ENCODE measurements at regions not wholly inside any gene's neighbourhood (a gene's known extent, or its start where the extent isn't known, plus 50 kb on each side); places are given as distances from the start of the nearest gene placed in this dataset.

DNA sequence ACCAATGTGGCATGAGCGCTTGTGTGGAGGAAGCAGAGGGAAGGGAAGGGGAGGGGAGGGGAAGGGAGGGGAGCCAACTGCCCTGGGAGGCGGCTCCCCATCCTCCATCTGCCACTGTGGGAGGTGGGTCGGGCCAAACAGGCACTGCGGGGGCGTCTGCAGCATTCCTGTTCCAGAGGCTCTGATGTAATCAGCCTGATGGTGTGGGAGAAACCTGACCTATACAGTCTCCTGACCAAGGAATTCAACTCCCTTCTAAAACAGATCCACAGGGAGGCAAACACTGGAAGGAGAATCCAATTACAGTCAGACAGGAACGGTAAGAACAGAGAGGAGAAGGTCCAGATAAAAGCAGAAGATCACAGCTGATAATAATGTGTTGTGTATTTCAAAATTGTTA is 88.8 kb downstream of the CD8B2 start:
- Mint-ChIP-seq H3K4me1 (peaks cover 4% of the 10 kb centered on the region), H3K36me3 (no peaks in the 10 kb centered on the region), H3K27me3 (ENCODE audit: low read depth in 3 of 3) (peaks cover 10 to 22% (median 19%) of the 10 kb centered on the region in 3 donors), H3K27ac (no peak overlapping the region), H3K4me3 (peak overlapping the region in 1 of 2 donors; percentile 18), H3K9me3 (no peaks in the 10 kb centered on the region)
- WGBS (ENCODE audit: insufficient coverage): 100% methylated on average over 2 of the region's 6 CpGs
- H3K4me1 ChIP-seq (ENCODE audit: control insufficient read depth in 1 of 2, insufficient read depth in 2 of 2, low read length in 2 of 2): no peaks in the 10 kb centered on the region
- H3K79me2 ChIP-seq (ENCODE audit: insufficient read depth, low read length): no peaks in the 10 kb centered on the region
- TF ChIP-seq, protein P1, sequence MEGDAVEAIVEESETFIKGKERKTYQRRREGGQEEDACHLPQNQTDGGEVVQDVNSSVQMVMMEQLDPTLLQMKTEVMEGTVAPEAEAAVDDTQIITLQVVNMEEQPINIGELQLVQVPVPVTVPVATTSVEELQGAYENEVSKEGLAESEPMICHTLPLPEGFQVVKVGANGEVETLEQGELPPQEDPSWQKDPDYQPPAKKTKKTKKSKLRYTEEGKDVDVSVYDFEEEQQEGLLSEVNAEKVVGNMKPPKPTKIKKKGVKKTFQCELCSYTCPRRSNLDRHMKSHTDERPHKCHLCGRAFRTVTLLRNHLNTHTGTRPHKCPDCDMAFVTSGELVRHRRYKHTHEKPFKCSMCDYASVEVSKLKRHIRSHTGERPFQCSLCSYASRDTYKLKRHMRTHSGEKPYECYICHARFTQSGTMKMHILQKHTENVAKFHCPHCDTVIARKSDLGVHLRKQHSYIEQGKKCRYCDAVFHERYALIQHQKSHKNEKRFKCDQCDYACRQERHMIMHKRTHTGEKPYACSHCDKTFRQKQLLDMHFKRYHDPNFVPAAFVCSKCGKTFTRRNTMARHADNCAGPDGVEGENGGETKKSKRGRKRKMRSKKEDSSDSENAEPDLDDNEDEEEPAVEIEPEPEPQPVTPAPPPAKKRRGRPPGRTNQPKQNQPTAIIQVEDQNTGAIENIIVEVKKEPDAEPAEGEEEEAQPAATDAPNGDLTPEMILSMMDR (IDR thresholded peaks at IDR 0.05): no peak
- no peak overlapping the region for H3K27ac ChIP-seq (ENCODE audit: low read depth in 1 of 2, low read length in 2 of 2)
- H3K36me3 ChIP-seq (replicated peaks in 1 of 2; ENCODE audit: control insufficient read depth in 1 of 2, insufficient read depth in 2 of 2, low read length in 2 of 2): no peaks in the 10 kb centered on the region
- intact Hi-C loops (cut with micrococcal nuclease): no loop called here
- peaks cover 0 to 4% of the 10 kb centered on the region in 2 donors for H3K27me3 ChIP-seq (ENCODE audit: control insufficient read depth in 2 of 2, insufficient read depth in 2 of 2, low read length in 2 of 2)
- H3K4me2 ChIP-seq (replicated peaks; ENCODE audit: extremely low read depth, low read length, poor library complexity, severe bottlenecking): no peak overlapping the region
- no peak overlapping the region for H2AFZ ChIP-seq (ENCODE audit: insufficient read depth, low read depth, low read length, poor library complexity, severe bottlenecking)
- H3K4me3 ChIP-seq (replicated peaks in 1 of 3; ENCODE audit: low read depth in 2 of 3, low read length in 3 of 3): no peak overlapping the region
- DNase-seq: no peak
- H4K20me1 ChIP-seq (ENCODE audit: insufficient read depth, low read length): no peaks in the 10 kb centered on the region
- no peak overlapping the region for H3K9ac ChIP-seq (ENCODE audit: insufficient read depth, low read length, poor library complexity, severe bottlenecking)
- no peaks in the 10 kb centered on the region for H3K9me3 ChIP-seq (replicated peaks in 1 of 2; ENCODE audit: control insufficient read depth in 1 of 2, insufficient read depth in 1 of 2, low read length in 2 of 2)

DNA sequence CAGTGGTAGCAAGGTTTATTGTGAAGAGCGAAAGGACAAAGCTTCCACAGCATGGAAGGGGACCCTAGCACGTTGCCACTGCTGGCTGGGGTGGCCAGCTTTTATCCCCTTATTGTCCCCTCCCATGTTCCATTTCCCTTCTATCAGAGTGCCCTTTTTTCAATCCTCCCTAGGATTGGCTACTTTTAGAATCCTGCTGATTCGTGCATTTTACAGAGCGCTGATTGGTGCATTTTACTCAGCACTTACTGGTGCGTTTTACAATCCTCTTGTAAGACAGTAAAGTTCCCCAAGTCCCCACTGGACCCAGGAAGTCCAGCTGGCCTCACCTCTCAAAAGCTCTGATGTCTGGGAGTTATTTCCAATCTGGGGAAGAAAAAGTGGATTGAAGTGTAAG is 90.1 kb downstream of the CD8B2 start:
- H3K9me3 ChIP-seq (replicated peaks in 1 of 2; ENCODE audit: control insufficient read depth in 1 of 2, insufficient read depth in 1 of 2, low read length in 2 of 2): no peaks in the 10 kb centered on the region
- Mint-ChIP-seq H3K4me3 (no peak overlapping the region), H3K4me1 (peaks cover 14% of the 10 kb centered on the region), H3K27ac (peak overlapping the region in 1 of 7 donors; percentile 28), H3K9me3 (no peaks in the 10 kb centered on the region), H3K27me3 (ENCODE audit: low read depth in 3 of 3) (peaks cover 15 to 28% (median 26%) of the 10 kb centered on the region in 3 donors), H3K36me3 (no peaks in the 10 kb centered on the region)
- peaks cover 5 to 8% of the 10 kb centered on the region in 2 donors for H3K4me1 ChIP-seq (ENCODE audit: control insufficient read depth in 1 of 2, insufficient read depth in 2 of 2, low read length in 2 of 2)
- intact Hi-C loops (cut with micrococcal nuclease): no loop called here
- 100% methylated on average over 3 of the region's 5 CpGs for WGBS (ENCODE audit: insufficient coverage)
- H3K4me2 ChIP-seq (replicated peaks; ENCODE audit: extremely low read depth, low read length, poor library complexity, severe bottlenecking): no peak overlapping the region
- H3K4me3 ChIP-seq (replicated peaks in 1 of 3; ENCODE audit: low read depth in 2 of 3, low read length in 3 of 3): no peak overlapping the region
- H3K27ac ChIP-seq (ENCODE audit: low read depth in 1 of 2, low read length in 2 of 2): no peak overlapping the region
- DNase-seq: no peak
- H4K20me1 ChIP-seq (ENCODE audit: insufficient read depth, low read length): no peaks in the 10 kb centered on the region
- no peaks in the 10 kb centered on the region for H3K36me3 ChIP-seq (replicated peaks in 1 of 2; ENCODE audit: control insufficient read depth in 1 of 2, insufficient read depth in 2 of 2, low read length in 2 of 2)
- no peaks in the 10 kb centered on the region for H3K79me2 ChIP-seq (ENCODE audit: insufficient read depth, low read length)
- no peak overlapping the region for H2AFZ ChIP-seq (ENCODE audit: insufficient read depth, low read depth, low read length, poor library complexity, severe bottlenecking)
- H3K27me3 ChIP-seq (ENCODE audit: control insufficient read depth in 2 of 2, insufficient read depth in 2 of 2, low read length in 2 of 2): peaks cover 6 to 14% of the 10 kb centered on the region in 2 donors
- H3K9ac ChIP-seq (ENCODE audit: insufficient read depth, low read length, poor library complexity, severe bottlenecking): no peak overlapping the region
- TF ChIP-seq, protein P1 (IDR thresholded peaks at IDR 0.05): no peak
